SK-MEL-5 (cell line): ENCODE measurements at regions not wholly inside any gene's neighbourhood (a gene's known extent, or its start where the extent isn't known, plus 50 kb on each side); places are given as distances from the start of the nearest gene placed in this dataset.

ENCODE experiments used
- DNase-seq: peaks from one replicate; pipeline ENCODE4 v3.0.0-alpha.2; 2016; ENCODE audit warnings: low read depth, low spot score
- in situ Hi-C: cut with HindIII; loops from 2 replicates; pipeline ENCODE4 v1.10.0; 2016; ENCODE audit warnings: low sequenced_read_pairs, high pct_unique_total_duplicates, low pct_unique_long_range_greater_than_20kb

DNA sequence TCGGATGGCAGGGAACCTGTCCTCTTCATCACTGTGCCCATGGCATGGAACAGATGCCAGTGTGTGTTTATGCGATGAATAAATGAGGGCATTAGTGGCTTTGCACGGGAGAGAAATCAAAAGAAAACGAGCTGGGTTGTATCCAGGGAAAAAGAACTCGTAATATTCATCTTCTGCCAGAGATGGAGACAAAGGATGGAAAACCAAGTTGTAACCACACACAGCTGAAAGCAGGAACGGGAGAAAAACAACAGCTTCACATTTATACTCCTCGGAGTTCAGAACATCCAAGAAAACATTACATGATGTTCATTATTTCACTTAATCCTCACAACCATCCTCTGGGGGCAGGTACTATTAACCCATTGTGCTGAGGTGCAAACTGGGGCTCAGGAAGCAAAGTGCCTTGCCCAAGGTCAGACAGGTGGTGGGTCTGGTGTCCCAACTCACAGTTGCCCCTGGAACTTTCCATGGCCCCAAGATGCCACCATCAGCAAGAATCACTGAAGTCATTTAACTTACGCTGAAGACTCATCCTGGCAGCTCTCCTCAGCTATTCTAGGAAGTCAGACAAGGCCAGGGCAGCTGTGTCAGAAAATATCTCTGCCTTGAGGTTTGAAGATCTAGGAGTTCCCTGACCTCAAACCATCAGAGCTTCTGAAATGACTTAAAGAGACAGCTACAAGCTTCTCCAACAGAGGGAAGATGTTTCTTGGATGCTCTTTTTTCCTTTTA lies 250.4 kb downstream of the NSG2 start:
- DNase-seq, result no peak
- in situ Hi-C loops, result loop anchor here (25.0 kb wide), 1 partner anchor 259 kb away; the partner anchor contains the start of gene NSG2

- no peak for DNase-seq
- in situ Hi-C loops, result no loop called here
Measured at GRCh38 chr5:174300118-174300940, 254.8 kb downstream of the NSG2 start.

GRCh38 chr5:174300941-174301761 lies 255.6 kb downstream of the NSG2 start:
- in situ Hi-C loops, result no loop called here
- DNase-seq, result no peak

GRCh38 chr5:174301848-174302625 lies 256.5 kb downstream of the NSG2 start:
- DNase-seq, result no peak
- in situ Hi-C loops, result no loop called here

GRCh38 chr5:174303035-174303434 lies 257.5 kb downstream of the NSG2 start:
- no peak for DNase-seq
- in situ Hi-C loops, result no loop called here

DNA sequence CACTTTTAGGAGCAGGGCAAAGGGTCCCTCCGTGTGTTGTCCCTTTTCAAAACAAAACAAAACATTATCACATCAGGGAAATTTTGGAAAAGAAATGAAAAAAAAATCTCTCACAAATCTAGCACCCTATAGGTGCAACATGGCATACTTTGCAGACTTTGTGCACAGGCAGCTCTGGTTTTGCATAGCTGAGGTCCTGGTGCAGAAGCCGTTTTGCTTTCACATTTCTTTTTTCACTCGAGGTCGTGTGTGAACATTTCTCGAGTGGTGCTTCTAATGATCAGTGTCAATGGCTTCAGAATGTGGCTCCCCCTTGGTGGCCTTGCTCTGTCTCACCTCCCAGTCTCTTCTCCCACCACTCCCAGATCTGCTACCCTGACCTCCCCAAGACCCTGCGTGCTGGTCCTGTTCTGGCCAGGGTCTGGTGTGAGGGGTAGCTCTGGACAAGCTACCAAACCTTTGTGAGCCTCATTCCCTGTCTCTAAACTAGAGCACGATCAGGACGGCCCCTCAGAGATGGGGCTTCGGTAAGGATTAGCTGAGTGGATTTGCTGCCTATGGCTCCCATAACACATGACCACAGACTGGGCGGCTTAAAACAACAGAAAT lies 258.0 kb downstream of the NSG2 start:
- in situ Hi-C loops, result no loop called here

GRCh38 chr5:174305241-174305681 lies 259.8 kb downstream of the NSG2 start:
- in situ Hi-C loops, result no loop called here
- no peak for DNase-seq

More for the DNA sequence above, 258.0 kb downstream of the NSG2 start:
- DNase-seq, result no peak

DNA sequence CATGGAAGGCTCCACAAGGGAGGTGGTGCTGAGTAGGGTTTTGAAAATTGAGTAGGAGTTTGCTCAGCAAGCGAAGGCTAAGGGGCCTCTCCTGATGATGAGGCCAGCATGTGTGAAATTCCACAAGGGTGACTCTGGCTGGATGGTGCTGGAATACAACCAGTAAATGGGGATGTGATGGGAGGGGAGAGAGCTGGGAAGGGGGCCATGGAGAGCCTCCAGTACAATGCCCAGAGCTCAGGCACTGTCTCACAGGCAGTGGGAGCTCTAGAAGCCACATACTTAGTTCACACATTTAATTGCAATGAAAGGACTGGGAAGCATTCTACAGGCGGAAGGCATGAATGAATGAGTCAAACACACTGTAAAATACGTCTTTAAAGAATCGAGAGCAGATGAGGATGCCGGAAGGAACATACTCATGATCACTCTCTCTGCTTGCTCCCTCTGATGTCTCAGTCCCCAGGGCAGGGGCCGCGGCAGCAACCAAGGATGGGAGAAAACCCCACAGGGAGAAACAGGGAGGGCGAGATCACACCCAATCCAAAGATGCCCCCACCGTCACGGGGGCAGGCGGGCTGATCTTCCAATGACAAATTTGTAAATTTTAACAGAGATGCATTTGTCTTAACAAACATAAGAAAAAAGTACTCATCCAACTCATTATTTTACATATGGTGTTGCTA lies 261.0 kb downstream of the NSG2 start:
- in situ Hi-C loops, result no loop called here
- no peak for DNase-seq

- in situ Hi-C loops, result no loop called here
- DNase-seq, result no peak
Measured at GRCh38 chr5:174307031-174307408, 261.5 kb downstream of the NSG2 start.

- no peak for DNase-seq
- in situ Hi-C loops, result no loop called here
Measured at GRCh38 chr5:174307656-174308271, 262.3 kb downstream of the NSG2 start.

GRCh38 chr5:174309131-174309795 lies 263.8 kb downstream of the NSG2 start:
- in situ Hi-C loops, result no loop called here
- DNase-seq, result no peak

DNA sequence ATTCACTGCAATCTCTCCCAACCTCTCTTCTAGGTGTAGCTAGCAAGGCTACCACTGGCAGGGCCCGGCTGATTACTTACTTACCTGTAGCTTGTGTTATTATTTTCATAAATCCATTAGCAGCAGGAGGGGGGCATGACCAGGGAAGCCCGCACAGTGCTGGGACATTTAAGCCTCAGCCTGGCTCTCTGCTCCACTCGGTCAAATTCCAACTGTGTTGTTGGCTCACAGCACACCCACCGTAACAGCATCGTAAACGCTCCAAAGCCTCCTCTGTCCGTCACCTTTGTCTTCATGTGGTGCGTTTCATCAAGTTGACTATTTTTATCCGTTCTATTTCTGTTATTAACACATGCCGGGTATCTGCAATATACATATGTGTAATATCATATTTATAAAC lies 264.7 kb downstream of the NSG2 start:
- DNase-seq, result no peak
- in situ Hi-C loops, result no loop called here

DNA sequence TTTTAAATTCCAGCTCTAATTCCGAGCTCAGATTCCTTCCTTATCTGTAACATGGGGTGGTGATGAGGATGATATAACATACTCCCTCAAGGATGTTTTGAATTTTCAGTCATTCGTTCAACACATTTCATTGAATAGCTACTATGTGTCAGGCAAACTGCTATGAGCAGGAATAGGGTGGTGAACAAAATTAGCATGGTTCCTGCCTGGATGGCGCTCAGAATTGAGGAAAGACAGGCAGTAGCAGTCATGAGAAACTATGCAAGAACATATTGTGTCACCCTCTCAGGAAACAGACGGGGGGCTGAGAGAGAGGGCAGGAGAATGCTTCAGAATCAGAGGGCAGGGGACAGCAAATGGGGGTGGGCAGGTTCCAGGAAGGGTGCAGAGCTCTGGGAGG lies 265.2 kb downstream of the NSG2 start:
- in situ Hi-C loops, result no loop called here
- no peak for DNase-seq

DNA sequence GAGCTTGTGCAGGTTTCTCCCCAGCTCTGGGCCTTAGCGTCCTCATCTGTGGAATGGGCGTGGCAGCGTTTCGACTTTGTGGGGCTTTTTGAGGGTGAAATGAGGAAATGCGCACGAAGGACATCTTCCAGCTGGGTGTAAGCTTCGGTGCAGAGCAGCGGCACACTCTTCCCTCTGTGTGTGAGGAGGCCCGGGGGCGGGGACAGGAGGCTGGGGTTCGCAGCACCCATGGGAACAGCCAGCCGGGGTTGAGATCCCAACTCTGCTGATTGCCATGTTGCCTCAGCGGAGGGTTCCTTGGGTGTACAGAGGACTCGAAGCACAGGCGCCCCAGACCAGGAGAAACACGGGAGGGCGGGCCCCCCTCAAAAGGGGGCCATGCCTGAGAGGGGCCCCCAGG lies 265.6 kb downstream of the NSG2 start:
- in situ Hi-C loops, result no loop called here
- no peak for DNase-seq

- in situ Hi-C loops, result no loop called here
- peak; percentile 43 for DNase-seq
Measured at GRCh38 chr5:174311531-174312269, 266.2 kb downstream of the NSG2 start.
